ENCODE measurements at regions not wholly inside any gene's neighbourhood (a gene's known extent, or its start where the extent isn't known, plus 50 kb on each side); places are given as distances from the start of the nearest gene placed in this dataset.
A peak's percentile ranks its signal among the peaks of the same experiment; 100 is the strongest.

- no peaks in the 10 kb centered on the region for H3K4me1 ChIP-seq
- no peaks in the 10 kb centered on the region for H3K9me3 ChIP-seq
- H3K36me3 ChIP-seq = no peaks in the 10 kb centered on the region
- no peak for TF ChIP-seq POLR2AphosphoS5 (IDR thresholded peaks at IDR 0.05)
- no peak for TF ChIP-seq CTCF (IDR thresholded peaks at IDR 0.05)
- TF ChIP-seq POLR2A (IDR thresholded peaks at IDR 0.05) = no peak
- no peaks in the 10 kb centered on the region for H3K27me3 ChIP-seq
- H3K4me3 ChIP-seq = no peak overlapping the region
- intact Hi-C loops (cut with DNase I; ENCODE audit: low total_unique reads) = no loop called here
- DNase-seq (ENCODE audit: low spot score in 2 of 2) = peak in 1 of 2 donors; percentile 9
- H3K27ac ChIP-seq = no peak overlapping the region
These were observed 134.3 kb upstream of the ZBTB40 start for GRCh38 chr1:22317231-22317919.

DNA sequence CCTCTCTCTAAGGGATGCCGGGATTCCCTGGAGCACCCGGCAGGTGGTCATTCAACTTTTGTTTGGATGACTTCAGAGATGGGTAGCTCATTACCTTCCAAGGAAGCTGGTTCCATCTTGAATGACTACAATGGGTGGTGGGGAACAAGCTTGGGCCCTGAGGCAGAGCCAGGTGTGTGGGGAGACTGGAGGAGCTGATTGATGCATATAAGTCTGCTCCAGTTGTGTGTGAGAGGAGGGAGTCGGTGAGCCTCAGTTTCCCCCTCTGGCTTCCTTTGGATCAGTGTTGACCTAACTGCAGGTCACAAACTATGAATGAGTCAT, 133.8 kb upstream of the ZBTB40 start:
- no peak for TF ChIP-seq POLR2A (IDR thresholded peaks at IDR 0.05)
- no peak for TF ChIP-seq POLR2AphosphoS5 (IDR thresholded peaks at IDR 0.05)
- TF ChIP-seq CTCF (IDR thresholded peaks at IDR 0.05) = no peak
- Histone ChIP-seq H3K36me3 (no peaks in the 10 kb centered on the region), H3K27me3 (no peaks in the 10 kb centered on the region), H3K4me3 (no peak overlapping the region), H3K4me1 (no peaks in the 10 kb centered on the region), H3K27ac (no peak overlapping the region), H3K9me3 (no peaks in the 10 kb centered on the region)
- intact Hi-C loops (cut with DNase I; ENCODE audit: low total_unique reads) = no loop called here
- DNase-seq (ENCODE audit: low spot score in 2 of 2) = peak in 1 of 2 donors; percentile 36

GRCh38 chr1:22318279-22318981, 133.2 kb upstream of the ZBTB40 start:
- Histone ChIP-seq H3K9me3 (no peaks in the 10 kb centered on the region), H3K27me3 (no peaks in the 10 kb centered on the region), H3K4me3 (no peak overlapping the region), H3K36me3 (no peaks in the 10 kb centered on the region), H3K4me1 (no peaks in the 10 kb centered on the region), H3K27ac (no peak overlapping the region)
- DNase-seq (ENCODE audit: low spot score in 2 of 2) = peak in 1 of 2 donors; percentile 19
- TF ChIP-seq POLR2A (IDR thresholded peaks at IDR 0.05) = no peak
- intact Hi-C loops (cut with DNase I; ENCODE audit: low total_unique reads) = no loop called here

DNA sequence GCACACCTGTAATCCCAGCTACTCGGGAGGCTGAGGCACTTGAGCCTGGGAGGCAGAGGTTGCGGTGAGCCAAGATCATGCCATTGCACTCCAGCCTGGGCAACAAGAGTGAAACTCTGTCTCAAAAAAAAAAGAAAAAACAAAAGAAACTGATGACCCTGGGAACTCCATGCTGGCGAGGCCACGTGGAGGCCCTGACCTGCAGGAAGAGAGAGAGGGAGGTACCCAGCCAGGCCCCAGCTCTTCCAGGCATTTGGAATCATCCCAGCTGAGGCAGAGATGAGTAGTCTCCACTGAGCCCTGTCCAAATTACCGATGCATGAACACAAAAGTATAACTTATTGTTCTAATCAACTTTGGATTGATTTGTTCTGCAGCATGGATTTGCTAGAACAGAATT, 132.0 kb upstream of the ZBTB40 start:
- intact Hi-C loops (cut with DNase I; ENCODE audit: low total_unique reads) = no loop called here
- no peaks in the 10 kb centered on the region for H3K9me3 ChIP-seq
- H3K4me3 ChIP-seq = no peak overlapping the region
- no peak overlapping the region for H3K27ac ChIP-seq
- DNase-seq (ENCODE audit: low spot score in 2 of 2) = peak in 1 of 2 donors; percentile 22
- H3K36me3 ChIP-seq = no peaks in the 10 kb centered on the region
- H3K4me1 ChIP-seq = no peaks in the 10 kb centered on the region
- no peak for TF ChIP-seq POLR2A (IDR thresholded peaks at IDR 0.05)
- TF ChIP-seq CTCF (IDR thresholded peaks at IDR 0.05) = no peak
- TF ChIP-seq POLR2AphosphoS5 (IDR thresholded peaks at IDR 0.05) = no peak
- H3K27me3 ChIP-seq = no peaks in the 10 kb centered on the region

- H3K9me3 ChIP-seq = no peaks in the 10 kb centered on the region
- H3K27ac ChIP-seq = no peak overlapping the region
- intact Hi-C loops (cut with DNase I; ENCODE audit: low total_unique reads) = no loop called here
- DNase-seq (ENCODE audit: low spot score in 2 of 2) = peak in 1 of 2 donors; percentile 19
- no peak for TF ChIP-seq POLR2AphosphoS5 (IDR thresholded peaks at IDR 0.05)
- TF ChIP-seq CTCF (IDR thresholded peaks at IDR 0.05) = no peak
- TF ChIP-seq POLR2A (IDR thresholded peaks at IDR 0.05) = no peak
- no peaks in the 10 kb centered on the region for H3K27me3 ChIP-seq
- no peaks in the 10 kb centered on the region for H3K36me3 ChIP-seq
- H3K4me1 ChIP-seq = no peaks in the 10 kb centered on the region
- no peak overlapping the region for H3K4me3 ChIP-seq
These were observed 130.9 kb upstream of the ZBTB40 start for GRCh38 chr1:22320587-22321344.
